Gastrocnemius medialis (tissue), 4 donors: ENCODE measurements at regions not wholly inside any gene's neighbourhood (a gene's known extent, or its start where the extent isn't known, plus 50 kb on each side); places are given as distances from the start of the nearest gene placed in this dataset.

ENCODE experiments used
- CTCF ChIP-seq, 5 experiments: fragments of 450-650 bp in 3 of 5; fragments of 200-600 bp in 2 of 5; sonication (generic) in 2 of 5; IDR thresholded peaks in 4 of 5; conservative IDR thresholded peaks in 1 of 5; 1 replicate in 4 of 5; 2 replicates in 1 of 5; pipeline ENCODE4 v1.5.1; 2016 to 2019; ENCODE audit warnings: antibody characterized with exemption in 5 of 5, mild to moderate bottlenecking in 3 of 5, moderate library complexity in 3 of 5
- POLR2A ChIP-seq, 2 donors: fragments of 450-650 bp; IDR thresholded peaks; one replicate each; pipeline ENCODE4 v1.6.1; 2017; ENCODE audit warnings: antibody characterized with exemption in 2 of 2, mild to moderate bottlenecking in 2 of 2, moderate library complexity in 2 of 2

- TF ChIP-seq CTCF (IDR thresholded peaks at IDR 0.05 in 4 of 5, conservative IDR thresholded peaks at IDR 0.05 in 1 of 5) (no peak), POLR2A (IDR thresholded peaks at IDR 0.05) (no peak)
These were observed 624.3 kb downstream of the MCTP2 start for GRCh38 chr15:94855409-94856266.
